Smooth muscle cell (in vitro differentiated cells): ENCODE measurements at regions not wholly inside any gene's neighbourhood (a gene's known extent, or its start where the extent isn't known, plus 50 kb on each side); places are given as distances from the start of the nearest gene placed in this dataset.

Experiments used
- DNase-seq: peaks from one replicate; lab custom pipeline; 2025; ENCODE audit not compliant: unreplicated experiment; lab: John Stamatoyannopoulos, UW
- H2AFZ ChIP-seq: fragments of 200-600 bp; sonication (generic); 2 replicates; pipeline ENCODE4 v1.6.0; 2016; ENCODE audit warnings: antibody characterized with exemption, low read depth, mild to moderate bottlenecking
- H3F3A ChIP-seq: fragments of 200-600 bp; sonication (generic); 2 replicates; pipeline ENCODE4 v1.6.0; 2017; ENCODE audit warnings: antibody characterized with exemption, low read depth
- H3K27ac ChIP-seq: fragments of 200-600 bp; sonication (generic); 2 replicates; pipeline ENCODE4 v1.5.1; 2016; ENCODE audit warnings: low read depth, mild to moderate bottlenecking
- H3K27me3 ChIP-seq: fragments of 200-600 bp; sonication (generic); 2 replicates; pipeline ENCODE4 v1.6.1; 2016; ENCODE audit warnings: low read depth, mild to moderate bottlenecking
- H3K36me3 ChIP-seq: fragments of 200-600 bp; sonication (generic); 2 replicates; pipeline ENCODE4 v1.5.1; 2016; ENCODE audit warnings: low read depth
- H3K4me1 ChIP-seq: fragments of 200-600 bp; sonication (generic); 2 replicates; pipeline ENCODE4 v1.5.1; 2016; ENCODE audit warnings: low read depth
- H3K4me2 ChIP-seq: fragments of 200-600 bp; sonication (generic); 2 replicates; pipeline ENCODE4 v1.6.0; 2016; ENCODE audit warnings: mild to moderate bottlenecking
- H3K4me3 ChIP-seq: fragments of 200-600 bp; sonication (generic); 2 replicates; pipeline ENCODE4 v1.5.1; 2016; ENCODE audit warnings: mild to moderate bottlenecking
- H3K79me2 ChIP-seq: fragments of 200-600 bp; sonication (generic); 2 replicates; pipeline ENCODE4 v1.6.0; 2016; ENCODE audit warnings: low read depth, mild to moderate bottlenecking
- H3K9ac ChIP-seq: fragments of 200-600 bp; sonication (generic); 2 replicates; pipeline ENCODE4 v1.6.0; 2016; ENCODE audit warnings: low read depth
- H3K9me3 ChIP-seq: fragments of 200-600 bp; sonication (generic); replicated peaks from 2 replicates; pipeline ENCODE4 v1.5.1; 2016; ENCODE audit warnings: low read depth
- H4K20me1 ChIP-seq: fragments of 200-600 bp; sonication (generic); 2 replicates; pipeline ENCODE4 v1.6.0; 2016; ENCODE audit warnings: low read depth
- CTCF ChIP-seq: fragments of 200-600 bp; sonication (generic); IDR thresholded peaks from 2 replicates; pipeline ENCODE4 v1.5.1; 2017; ENCODE audit warnings: borderline replicate concordance, mild to moderate bottlenecking, antibody characterized with exemption; ENCODE audit not compliant: insufficient read depth, poor library complexity, severe bottlenecking
- WGBS: methylation state at CpG from one replicate; pipeline ENCODE4 v1.1.7; 2016; ENCODE audit warnings: low lambda C conversion rate; 5-methylcytosine and 5-hydroxymethylcytosine counted together

DNA sequence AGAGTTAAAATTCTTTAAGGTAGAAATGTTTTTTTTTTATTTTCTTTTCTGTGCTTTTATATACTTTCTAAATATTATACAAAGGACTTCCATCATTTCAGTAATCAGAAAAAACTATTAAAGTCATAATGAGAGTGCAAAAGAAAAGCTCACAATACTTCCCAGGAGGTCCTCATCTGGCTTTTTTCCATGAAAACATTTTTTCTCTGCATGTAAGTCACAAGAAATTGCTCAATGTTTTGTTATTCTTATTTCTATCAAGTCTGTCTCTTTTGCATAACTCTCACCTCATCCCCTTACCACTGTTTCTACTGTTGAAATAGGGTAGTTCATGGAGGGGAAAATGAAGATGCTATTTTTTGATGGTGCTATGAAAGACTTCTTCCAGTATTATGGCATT, 375.0 kb downstream of the TMEM232 start:
- no peak for TF ChIP-seq CTCF
- no peaks in the 10 kb centered on the region for H3K27me3 ChIP-seq
- DNase-seq = no peak
- no peaks in the 10 kb centered on the region for H3K36me3 ChIP-seq
- no peak overlapping the region for H2AFZ ChIP-seq
- no peaks in the 10 kb centered on the region for H3K9me3 ChIP-seq
- no peak overlapping the region for H3K4me3 ChIP-seq
- no peaks in the 10 kb centered on the region for H3F3A ChIP-seq
- no peak overlapping the region for H3K9ac ChIP-seq
- H3K4me1 ChIP-seq = no peaks in the 10 kb centered on the region
- no peak overlapping the region for H3K27ac ChIP-seq
- no peaks in the 10 kb centered on the region for H3K79me2 ChIP-seq
- no peak overlapping the region for H3K4me2 ChIP-seq
- H4K20me1 ChIP-seq = no peaks in the 10 kb centered on the region

GRCh38 chr5:110354311-110354710, 372.2 kb downstream of the TMEM232 start:
- DNase-seq = no peak
- H3K27ac ChIP-seq = no peak overlapping the region
- H2AFZ ChIP-seq = no peak overlapping the region
- no peaks in the 10 kb centered on the region for H3F3A ChIP-seq
- no peaks in the 10 kb centered on the region for H4K20me1 ChIP-seq
- H3K79me2 ChIP-seq = no peaks in the 10 kb centered on the region
- no peaks in the 10 kb centered on the region for H3K9me3 ChIP-seq
- no peaks in the 10 kb centered on the region for H3K36me3 ChIP-seq
- no peak overlapping the region for H3K9ac ChIP-seq
- no peaks in the 10 kb centered on the region for H3K27me3 ChIP-seq
- no peak for TF ChIP-seq CTCF
- H3K4me1 ChIP-seq = no peaks in the 10 kb centered on the region
- no peak overlapping the region for H3K4me3 ChIP-seq
- H3K4me2 ChIP-seq = no peak overlapping the region
- WGBS = 93% methylated on average over 3 of the region's 3 CpGs

GRCh38 chr5:110354915-110355644, 371.4 kb downstream of the TMEM232 start:
- 90% methylated on average over 8 of the region's 8 CpGs for WGBS
- no peaks in the 10 kb centered on the region for H3K36me3 ChIP-seq
- H3K4me2 ChIP-seq = no peak overlapping the region
- no peaks in the 10 kb centered on the region for H3F3A ChIP-seq
- TF ChIP-seq CTCF = no peak
- no peak overlapping the region for H3K4me3 ChIP-seq
- H3K79me2 ChIP-seq = no peaks in the 10 kb centered on the region
- no peaks in the 10 kb centered on the region for H3K27me3 ChIP-seq
- no peaks in the 10 kb centered on the region for H4K20me1 ChIP-seq
- H3K4me1 ChIP-seq = no peaks in the 10 kb centered on the region
- no peaks in the 10 kb centered on the region for H3K9me3 ChIP-seq
- no peak overlapping the region for H3K9ac ChIP-seq
- no peak overlapping the region for H2AFZ ChIP-seq
- no peak for DNase-seq
- no peak overlapping the region for H3K27ac ChIP-seq

GRCh38 chr5:110356677-110357076, 369.8 kb downstream of the TMEM232 start:
- WGBS = 86% methylated on average over 2 of the region's 2 CpGs

More at GRCh38 chr5:110356677-110357076, 369.8 kb downstream of the TMEM232 start:
- no peaks in the 10 kb centered on the region for H3K27me3 ChIP-seq
- no peak overlapping the region for H3K27ac ChIP-seq
- H3K9ac ChIP-seq = no peak overlapping the region
- H3K4me2 ChIP-seq = no peak overlapping the region
- H3F3A ChIP-seq = no peaks in the 10 kb centered on the region
- no peak overlapping the region for H2AFZ ChIP-seq
- no peak for TF ChIP-seq CTCF
- H3K4me3 ChIP-seq = no peak overlapping the region
- no peaks in the 10 kb centered on the region for H3K9me3 ChIP-seq
- no peaks in the 10 kb centered on the region for H3K79me2 ChIP-seq
- H3K4me1 ChIP-seq = no peaks in the 10 kb centered on the region
- DNase-seq = no peak
- H4K20me1 ChIP-seq = no peaks in the 10 kb centered on the region
- H3K36me3 ChIP-seq = no peaks in the 10 kb centered on the region
